ENCODE measurements at regions not wholly inside any gene's neighbourhood (a gene's known extent, or its start where the extent isn't known, plus 50 kb on each side); places are given as distances from the start of the nearest gene placed in this dataset.

DNA sequence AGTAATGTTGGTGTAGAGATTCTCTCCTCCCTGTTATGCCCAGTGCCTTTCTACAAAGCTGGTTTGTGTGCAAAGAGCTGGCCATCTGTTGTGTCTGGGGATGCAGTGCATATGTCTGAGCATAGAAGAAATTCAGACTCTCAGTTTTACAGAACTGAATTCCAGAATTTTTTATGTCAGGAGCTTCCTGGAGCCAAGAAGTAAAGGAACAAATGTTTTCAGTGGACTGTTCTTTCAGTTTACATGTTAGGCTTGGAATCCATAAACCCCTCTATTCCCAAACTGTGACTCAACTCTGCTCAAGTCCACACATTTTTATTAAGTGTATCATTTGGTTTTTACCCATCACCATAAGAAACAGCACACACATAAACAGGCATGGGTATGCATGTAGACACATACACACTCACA lies 366.0 kb downstream of the BRINP1 start:
- intact Hi-C loops (cut with micrococcal nuclease; ENCODE audit: unreplicated experiment), result no loop called here
- H3F3A ChIP-seq (ENCODE audit: insufficient read depth, low read depth), result no peaks in the 10 kb centered on the region
- H3K27ac ChIP-seq, result no peak overlapping the region
- no peaks in the 10 kb centered on the region for H3K27me3 ChIP-seq (ENCODE audit: insufficient read depth, low read depth)
- TF ChIP-seq, protein P1, sequence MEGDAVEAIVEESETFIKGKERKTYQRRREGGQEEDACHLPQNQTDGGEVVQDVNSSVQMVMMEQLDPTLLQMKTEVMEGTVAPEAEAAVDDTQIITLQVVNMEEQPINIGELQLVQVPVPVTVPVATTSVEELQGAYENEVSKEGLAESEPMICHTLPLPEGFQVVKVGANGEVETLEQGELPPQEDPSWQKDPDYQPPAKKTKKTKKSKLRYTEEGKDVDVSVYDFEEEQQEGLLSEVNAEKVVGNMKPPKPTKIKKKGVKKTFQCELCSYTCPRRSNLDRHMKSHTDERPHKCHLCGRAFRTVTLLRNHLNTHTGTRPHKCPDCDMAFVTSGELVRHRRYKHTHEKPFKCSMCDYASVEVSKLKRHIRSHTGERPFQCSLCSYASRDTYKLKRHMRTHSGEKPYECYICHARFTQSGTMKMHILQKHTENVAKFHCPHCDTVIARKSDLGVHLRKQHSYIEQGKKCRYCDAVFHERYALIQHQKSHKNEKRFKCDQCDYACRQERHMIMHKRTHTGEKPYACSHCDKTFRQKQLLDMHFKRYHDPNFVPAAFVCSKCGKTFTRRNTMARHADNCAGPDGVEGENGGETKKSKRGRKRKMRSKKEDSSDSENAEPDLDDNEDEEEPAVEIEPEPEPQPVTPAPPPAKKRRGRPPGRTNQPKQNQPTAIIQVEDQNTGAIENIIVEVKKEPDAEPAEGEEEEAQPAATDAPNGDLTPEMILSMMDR (conservative IDR thresholded peaks at IDR 0.05), result no peak
- no peak for TF ChIP-seq EZH2 (IDR thresholded peaks at IDR 0.05; ENCODE audit: low read depth)
- ChIA-PET POLR2A (ENCODE audit: unreplicated experiment) (no interaction called here), CTCF (no interaction called here)
- H2AFZ ChIP-seq, result no peak overlapping the region
- H3K9me3 ChIP-seq (ENCODE audit: insufficient read depth, low read depth), result no peaks in the 10 kb centered on the region
- H3K36me3 ChIP-seq (ENCODE audit: low read depth), result no peaks in the 10 kb centered on the region
- BruUV-seq (replicated peaks), result no TSS peak
- no peaks in the 10 kb centered on the region for H3K79me2 ChIP-seq (ENCODE audit: low read depth)
- H4K20me1 ChIP-seq (ENCODE audit: insufficient read depth), result no peaks in the 10 kb centered on the region
- DNase-seq, result no peak
- no peaks in the 10 kb centered on the region for H3K4me1 ChIP-seq (replicated peaks; ENCODE audit: insufficient read depth)
- no peak overlapping the region for H3K4me2 ChIP-seq
- H3K9me2 ChIP-seq (ENCODE audit: insufficient read depth), result no peaks in the 10 kb centered on the region
- no peak overlapping the region for H3K4me3 ChIP-seq

DNA sequence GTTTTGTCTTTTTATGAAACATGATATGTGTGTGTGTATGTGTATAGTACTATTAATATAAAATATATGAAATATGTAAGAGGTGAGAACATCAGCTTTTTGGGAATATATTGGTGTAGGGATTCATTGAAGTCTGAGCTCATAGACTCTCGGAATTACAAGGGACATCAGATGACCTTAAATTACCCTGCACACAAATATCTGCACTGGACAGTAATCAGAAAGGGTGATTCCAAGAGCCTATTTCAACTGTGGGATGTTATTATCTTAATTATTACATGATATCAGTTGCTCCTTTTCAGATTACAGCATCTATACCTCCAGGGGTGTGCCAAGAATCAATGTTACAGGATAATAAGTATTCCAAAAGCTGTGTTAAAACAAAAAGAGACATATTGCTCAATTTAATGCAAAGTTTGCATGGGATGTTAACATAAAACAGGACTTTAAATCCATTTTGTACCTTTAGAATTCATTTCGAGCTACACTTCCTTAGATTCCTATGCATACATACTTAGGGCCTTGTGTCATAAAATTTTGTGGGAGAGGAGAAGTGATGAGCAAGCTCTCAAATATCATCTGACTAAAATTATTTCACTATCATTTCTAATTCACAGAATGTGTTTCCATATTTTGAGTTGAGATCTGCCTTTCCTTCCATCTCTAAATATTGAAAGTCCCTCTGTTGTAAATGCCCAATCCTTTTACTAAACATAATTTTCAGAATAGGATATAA lies 365.2 kb downstream of the BRINP1 start:
- no peak overlapping the region for H3K27ac ChIP-seq
- no peak for DNase-seq
- no peaks in the 10 kb centered on the region for H3K4me1 ChIP-seq (replicated peaks; ENCODE audit: insufficient read depth)
- no peaks in the 10 kb centered on the region for H4K20me1 ChIP-seq (ENCODE audit: insufficient read depth)
- H3K4me3 ChIP-seq, result no peak overlapping the region
- intact Hi-C loops (cut with micrococcal nuclease; ENCODE audit: unreplicated experiment), result no loop called here
- POLR2A ChIA-PET (ENCODE audit: unreplicated experiment), result no interaction called here
- no peaks in the 10 kb centered on the region for H3F3A ChIP-seq (ENCODE audit: insufficient read depth, low read depth)
- no peak overlapping the region for H3K4me2 ChIP-seq
- H3K79me2 ChIP-seq (ENCODE audit: low read depth), result no peaks in the 10 kb centered on the region
- no peaks in the 10 kb centered on the region for H3K9me3 ChIP-seq (ENCODE audit: insufficient read depth, low read depth)
- BruUV-seq (replicated peaks), result no TSS peak
- H3K36me3 ChIP-seq (ENCODE audit: low read depth), result no peaks in the 10 kb centered on the region
- no peaks in the 10 kb centered on the region for H3K9me2 ChIP-seq (ENCODE audit: insufficient read depth)
- CTCF ChIA-PET, result no interaction called here
- no peak for TF ChIP-seq EZH2 (IDR thresholded peaks at IDR 0.05; ENCODE audit: low read depth)
- TF ChIP-seq, protein P1 (conservative IDR thresholded peaks at IDR 0.05), result no peak
- H3K27me3 ChIP-seq (ENCODE audit: insufficient read depth, low read depth), result no peaks in the 10 kb centered on the region
- no peak overlapping the region for H2AFZ ChIP-seq

DNA sequence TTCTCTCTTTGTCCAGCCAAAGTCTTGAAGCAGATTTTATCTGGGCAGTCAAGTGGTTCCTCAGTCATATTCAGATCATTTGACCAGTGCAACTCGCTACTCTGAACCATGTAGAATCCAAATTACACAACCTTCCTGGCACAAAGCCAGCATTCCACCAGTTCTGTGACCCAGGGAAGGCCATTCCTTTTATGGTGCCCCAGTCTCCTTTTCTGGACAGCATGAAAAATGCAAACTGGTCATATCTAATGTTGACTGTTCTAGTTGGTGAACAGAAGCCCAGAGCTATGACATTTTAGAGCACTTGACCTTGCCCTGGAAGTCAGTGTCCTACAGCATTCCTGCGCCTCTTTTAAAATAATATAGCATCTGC lies 364.6 kb downstream of the BRINP1 start:
- no TSS peak for BruUV-seq (replicated peaks)
- Histone ChIP-seq H2AFZ (no peak overlapping the region), H3K27me3 (ENCODE audit: insufficient read depth, low read depth) (no peaks in the 10 kb centered on the region), H3K27ac (no peak overlapping the region), H3K9me2 (ENCODE audit: insufficient read depth) (no peaks in the 10 kb centered on the region), H4K20me1 (ENCODE audit: insufficient read depth) (no peaks in the 10 kb centered on the region), H3K4me3 (no peak overlapping the region), H3K79me2 (ENCODE audit: low read depth) (no peaks in the 10 kb centered on the region), H3K9me3 (ENCODE audit: insufficient read depth, low read depth) (no peaks in the 10 kb centered on the region), H3K4me2 (no peak overlapping the region), H3K36me3 (ENCODE audit: low read depth) (no peaks in the 10 kb centered on the region), H3K4me1 (replicated peaks; ENCODE audit: insufficient read depth) (no peaks in the 10 kb centered on the region), H3F3A (ENCODE audit: insufficient read depth, low read depth) (no peaks in the 10 kb centered on the region)
- CTCF ChIA-PET, result no interaction called here
- TF ChIP-seq, protein P1 (conservative IDR thresholded peaks at IDR 0.05), result no peak
- TF ChIP-seq EZH2 (IDR thresholded peaks at IDR 0.05; ENCODE audit: low read depth), result no peak
- DNase-seq, result no peak
- POLR2A ChIA-PET (ENCODE audit: unreplicated experiment), result no interaction called here
- intact Hi-C loops (cut with micrococcal nuclease; ENCODE audit: unreplicated experiment), result no loop called here
